ENCODE measurements at regions not wholly inside any gene's neighbourhood (a gene's known extent, or its start where the extent isn't known, plus 50 kb on each side); places are given as distances from the start of the nearest gene placed in this dataset.
"Not testable (repeated sequence)": the region's sequence is repeated elsewhere in the genome, so short reads cannot be mapped to it uniquely, and the experiment has no call there.

GRCh38 chr5:90329911-90330310, 79.6 kb downstream of the CETN3 start:
- Histone ChIP-seq H3K9me3 (no peaks in the 10 kb centered on the region), H3K4me3 (no peak overlapping the region), H3K36me3 (no peaks in the 10 kb centered on the region), H3K4me1 (no peaks in the 10 kb centered on the region), H3K27ac (no peak overlapping the region), H3K27me3 (no peaks in the 10 kb centered on the region)
- DNase-seq (no peak), ATAC-seq (no peak)
- intact Hi-C loops (cut with DNase I), result no loop called here
- TF ChIP-seq POLR2A (IDR thresholded peaks at IDR 0.05), result no peak
- no peak for TF ChIP-seq CTCF (IDR thresholded peaks at IDR 0.05)
- WGBS (ENCODE audit: insufficient coverage, low coverage, low lambda C conversion rate, missing lambda C conversion rate), result 78% methylated on average over 1 of the region's 1 CpG

GRCh38 chr5:90326995-90327394, 82.6 kb downstream of the CETN3 start:
- Histone ChIP-seq H3K27ac (no peak overlapping the region), H3K9me3 (no peaks in the 10 kb centered on the region), H3K27me3 (no peaks in the 10 kb centered on the region), H3K36me3 (no peaks in the 10 kb centered on the region), H3K4me3 (no peak overlapping the region), H3K4me1 (no peaks in the 10 kb centered on the region)
- ATAC-seq, result no peak
- WGBS (ENCODE audit: insufficient coverage, low coverage, low lambda C conversion rate, missing lambda C conversion rate), result 40% methylated on average over 5 of the region's 7 CpGs
- intact Hi-C loops (cut with DNase I), result no loop called here
- no peak for DNase-seq
- TF ChIP-seq POLR2A (IDR thresholded peaks at IDR 0.05), result no peak
- no peak for TF ChIP-seq CTCF (IDR thresholded peaks at IDR 0.05)

GRCh38 chr5:90325093-90325492, 84.5 kb downstream of the CETN3 start:
- TF ChIP-seq POLR2A (IDR thresholded peaks at IDR 0.05), result no peak
- no peak for TF ChIP-seq CTCF (IDR thresholded peaks at IDR 0.05)
- Histone ChIP-seq H3K36me3 (no peaks in the 10 kb centered on the region), H3K27ac (no peak overlapping the region), H3K9me3 (no peaks in the 10 kb centered on the region), H3K27me3 (no peaks in the 10 kb centered on the region), H3K4me3 (no peak overlapping the region), H3K4me1 (no peaks in the 10 kb centered on the region)
- intact Hi-C loops (cut with DNase I), result no loop called here
- 70% methylated on average over 1 of the region's 1 CpG for WGBS (ENCODE audit: insufficient coverage, low coverage, low lambda C conversion rate, missing lambda C conversion rate)
- ATAC-seq (no peak), DNase-seq (no peak)

GRCh38 chr5:90320348-90320747, 89.2 kb downstream of the CETN3 start:
- H3K4me1 ChIP-seq; H3K27me3 ChIP-seq; H3K27ac ChIP-seq; ATAC-seq; H3K9me3 ChIP-seq; intact Hi-C loops (cut with DNase I); H3K36me3 ChIP-seq; H3K4me3 ChIP-seq; DNase-seq: not testable (repeated sequence)

GRCh38 chr5:90312027-90312426, 97.5 kb downstream of the CETN3 start:
- peaks cover 0 to 5% (median 0%) of the 10 kb centered on the region in 4 donors for H3K4me1 ChIP-seq
- H3K27me3 ChIP-seq, result no peaks in the 10 kb centered on the region
- intact Hi-C loops (cut with DNase I), result no loop called here
- DNase-seq, result no peak
- no peak for TF ChIP-seq POLR2A (IDR thresholded peaks at IDR 0.05)
- no peak for TF ChIP-seq CTCF (IDR thresholded peaks at IDR 0.05)
- ATAC-seq, result no peak
- H3K4me3 ChIP-seq, result no peak overlapping the region
- H3K27ac ChIP-seq, result no peak overlapping the region
- no peaks in the 10 kb centered on the region for H3K36me3 ChIP-seq
- no peaks in the 10 kb centered on the region for H3K9me3 ChIP-seq
- 88% methylated on average over 2 of the region's 2 CpGs for WGBS (ENCODE audit: insufficient coverage, low coverage, low lambda C conversion rate, missing lambda C conversion rate)
